ENCODE measurements at regions not wholly inside any gene's neighbourhood (a gene's known extent, or its start where the extent isn't known, plus 50 kb on each side); places are given as distances from the start of the nearest gene placed in this dataset.

DNA sequence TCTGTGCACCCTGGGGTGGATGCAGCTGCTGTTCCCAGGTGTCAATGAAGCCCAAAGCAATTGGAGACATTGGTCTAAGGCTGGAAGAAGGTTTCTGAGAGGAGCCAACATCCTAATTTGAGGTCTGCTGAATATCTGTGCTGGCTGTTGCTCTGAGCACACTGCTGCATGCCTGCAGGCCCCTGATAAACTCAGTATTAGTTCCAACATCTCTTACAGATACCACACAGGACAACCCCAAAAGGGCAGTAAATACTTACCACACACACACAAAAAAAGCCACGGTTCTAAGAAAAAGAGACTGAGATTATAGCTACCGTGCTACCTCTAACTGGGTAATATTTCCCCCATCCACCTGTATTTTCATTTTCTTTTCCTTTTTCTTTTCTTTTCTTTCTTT, 164.3 kb upstream of the SOX4 start:
- no peak for DNase-seq

GRCh38 chr6:21431526-21431925, 162.0 kb upstream of the SOX4 start:
- DNase-seq, result no peak

GRCh38 chr6:21436625-21437024, 156.9 kb upstream of the SOX4 start:
- DNase-seq, result no peak

GRCh38 chr6:21437581-21437980, 156.0 kb upstream of the SOX4 start:
- DNase-seq, result no peak

DNA sequence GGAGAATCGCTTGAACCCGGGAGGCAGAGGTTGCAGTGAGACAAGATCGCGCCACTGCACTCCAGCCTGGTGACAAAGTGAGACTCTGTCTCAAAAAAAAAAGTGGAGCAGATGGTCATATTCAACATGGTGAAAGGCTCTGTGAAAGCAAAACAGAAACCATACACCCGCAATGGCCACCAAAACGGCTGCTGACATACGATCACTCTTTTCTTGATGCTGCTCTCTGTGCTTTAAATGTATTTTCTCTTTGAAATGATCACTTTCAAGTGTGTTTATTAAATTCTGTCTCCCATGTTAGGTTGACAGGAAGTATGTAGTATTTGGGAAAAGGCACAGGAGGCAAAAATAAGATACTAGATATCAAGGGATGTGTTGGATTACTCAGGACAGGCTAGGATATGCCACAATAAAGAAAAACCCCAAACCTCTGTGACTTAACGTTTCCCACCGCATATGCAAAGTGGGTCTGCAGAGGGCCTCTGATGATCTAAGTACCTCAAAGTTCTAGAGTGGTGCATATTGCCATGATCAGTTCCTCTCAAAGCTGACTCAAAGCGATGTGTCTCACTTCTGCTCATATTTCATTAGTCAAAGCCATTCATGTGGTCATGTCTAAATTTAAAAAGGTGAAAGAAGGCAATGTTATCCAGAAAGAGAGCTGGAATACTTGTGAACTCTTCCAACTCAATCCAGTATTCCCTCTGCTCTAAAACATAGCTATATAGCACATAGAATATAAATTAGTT, 155.1 kb upstream of the SOX4 start:
- no peak for DNase-seq

GRCh38 chr6:21438986-21439352, 154.6 kb upstream of the SOX4 start:
- DNase-seq, result peak in 1 of 2 donors; percentile 28

DNA sequence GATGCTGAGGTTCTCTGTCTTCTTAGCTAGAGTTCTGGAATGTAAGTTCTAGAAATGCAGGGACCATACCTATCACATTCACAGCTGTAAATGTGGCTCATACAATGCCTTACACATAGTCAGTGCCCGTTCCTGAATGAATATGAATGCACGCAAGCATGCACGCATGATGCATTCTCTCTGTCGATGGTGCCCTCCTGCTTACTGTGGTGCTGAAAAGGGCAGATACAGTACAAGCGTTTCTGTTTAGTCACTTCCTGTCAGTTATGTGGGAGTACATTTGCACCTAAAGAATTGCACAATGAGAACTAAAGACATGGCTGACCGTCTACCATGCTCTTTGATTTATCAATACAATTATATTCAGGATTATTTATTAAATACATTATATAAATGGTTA, 152.2 kb upstream of the SOX4 start:
- DNase-seq, result peak in 1 of 2 donors; percentile 2

- DNase-seq, result no peak
Observed at GRCh38 chr6:21442874-21443273, 150.7 kb upstream of the SOX4 start.

DNA sequence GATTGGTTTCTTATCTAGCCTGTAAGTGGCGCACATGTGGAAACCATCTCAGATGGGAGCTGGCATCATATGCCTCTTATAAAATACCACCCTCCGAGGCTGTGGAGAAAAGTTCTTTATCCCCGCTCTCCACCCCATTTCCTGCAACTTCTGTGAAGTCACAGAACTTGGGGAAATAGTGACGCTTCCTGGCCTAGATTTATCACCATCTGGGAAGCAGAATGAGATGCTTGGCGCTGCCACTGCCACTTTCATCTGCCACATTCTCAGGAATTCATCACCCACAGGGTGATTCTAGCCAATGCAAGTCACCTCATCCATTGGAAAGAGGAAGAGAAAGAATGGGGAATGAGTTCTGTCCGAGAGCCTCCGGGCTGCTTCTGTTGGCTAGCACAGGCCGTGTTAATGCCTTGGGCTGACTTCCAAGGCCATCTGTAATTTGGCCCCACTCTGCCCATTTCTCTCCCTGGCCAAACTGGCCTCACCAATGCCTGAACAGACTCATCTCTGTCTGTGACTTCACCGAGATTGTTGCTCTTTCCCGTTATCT, 148.8 kb upstream of the SOX4 start:
- DNase-seq, result no peak

- no peak for DNase-seq
Observed at GRCh38 chr6:21447987-21448386, 145.6 kb upstream of the SOX4 start.

DNA sequence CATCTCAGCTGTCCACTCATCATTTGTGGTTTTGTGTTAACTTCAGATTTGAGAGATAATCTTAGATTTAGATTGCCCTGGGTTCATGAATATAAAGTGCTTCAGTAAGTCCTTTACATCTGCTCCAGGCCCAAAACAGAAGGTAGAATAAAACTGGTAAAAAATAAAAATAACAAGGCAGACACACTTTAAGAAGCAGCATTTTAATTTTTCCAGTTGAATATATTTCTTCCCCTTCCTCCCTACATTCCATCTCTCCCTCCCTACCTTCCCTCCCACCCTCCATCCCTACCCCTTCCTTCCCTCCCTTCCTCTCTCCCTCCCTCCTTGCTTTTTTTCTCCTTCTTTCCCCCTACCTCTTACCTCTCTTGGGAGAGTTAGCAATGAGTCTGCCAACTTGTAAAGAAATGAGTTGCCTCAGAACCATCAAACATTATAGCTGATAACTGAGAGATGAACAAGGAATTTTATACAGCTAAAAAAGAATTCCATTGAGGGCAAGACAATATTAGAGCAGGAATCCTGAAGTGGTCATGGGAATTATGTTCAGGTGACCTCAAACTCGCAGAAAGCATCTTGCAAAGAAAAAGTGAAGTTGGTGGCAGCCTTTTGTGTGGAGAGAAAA, 145.0 kb upstream of the SOX4 start:
- no peak for DNase-seq

DNA sequence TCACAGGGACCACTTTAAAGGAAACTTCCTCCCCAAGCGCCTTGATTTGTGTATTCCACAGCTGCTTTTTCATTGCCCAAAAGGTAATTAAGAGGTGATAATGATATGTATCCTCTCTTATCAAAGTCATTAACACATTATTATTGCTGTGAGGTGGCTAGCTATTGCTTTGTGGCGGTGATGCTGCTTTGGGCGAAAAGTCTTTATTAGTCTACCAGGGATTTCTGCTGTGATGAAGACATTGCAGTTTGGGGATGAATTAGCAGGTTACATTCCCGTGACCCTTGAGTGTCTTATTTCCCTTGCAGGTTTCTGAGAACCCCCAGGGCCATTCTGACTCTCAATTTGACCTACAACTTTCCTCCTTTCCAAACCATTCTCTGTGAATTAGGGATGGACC, 143.4 kb upstream of the SOX4 start:
- no peak for DNase-seq

DNA sequence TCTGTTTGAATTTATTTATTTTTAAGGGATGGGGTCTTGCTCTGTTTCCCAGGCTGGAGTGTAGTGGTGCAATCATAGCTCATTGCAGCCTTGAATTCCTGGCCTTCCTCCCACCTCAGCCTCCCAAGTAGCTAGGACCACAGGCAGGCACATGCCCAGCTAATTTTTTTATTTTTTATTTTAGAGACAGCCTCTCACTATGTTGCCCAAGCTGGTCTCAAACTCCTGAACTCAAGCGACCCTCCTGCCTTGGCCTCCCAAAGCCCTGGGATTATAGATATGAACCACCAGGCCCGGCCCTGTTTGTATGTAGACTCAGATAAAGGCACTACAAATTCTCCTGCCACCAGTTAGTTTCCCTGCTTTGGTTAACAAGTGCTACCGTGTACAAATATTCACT, 142.9 kb upstream of the SOX4 start:
- no peak for DNase-seq

DNA sequence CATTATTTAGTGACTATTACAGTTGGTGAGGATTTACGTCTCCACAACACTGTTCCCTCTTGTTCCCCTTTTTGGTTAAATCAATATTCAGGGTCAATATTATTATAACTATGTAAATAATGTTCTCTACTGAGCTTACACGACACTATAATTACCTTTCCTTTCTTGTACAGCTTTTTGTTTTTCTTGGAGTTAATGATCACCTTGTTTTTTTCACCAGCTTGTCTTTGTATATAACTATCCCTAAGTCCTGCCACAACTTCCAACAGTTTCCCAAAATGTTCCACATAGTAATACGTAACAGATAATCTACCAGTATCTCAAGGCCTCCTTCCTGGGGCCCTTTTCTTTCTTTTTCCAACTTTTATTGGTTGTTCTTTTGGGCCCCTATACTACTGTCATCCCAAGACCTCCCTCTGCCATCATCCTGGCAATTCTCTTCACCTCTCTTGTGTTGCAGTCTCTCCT, 142.0 kb upstream of the SOX4 start:
- no peak for DNase-seq

DNA sequence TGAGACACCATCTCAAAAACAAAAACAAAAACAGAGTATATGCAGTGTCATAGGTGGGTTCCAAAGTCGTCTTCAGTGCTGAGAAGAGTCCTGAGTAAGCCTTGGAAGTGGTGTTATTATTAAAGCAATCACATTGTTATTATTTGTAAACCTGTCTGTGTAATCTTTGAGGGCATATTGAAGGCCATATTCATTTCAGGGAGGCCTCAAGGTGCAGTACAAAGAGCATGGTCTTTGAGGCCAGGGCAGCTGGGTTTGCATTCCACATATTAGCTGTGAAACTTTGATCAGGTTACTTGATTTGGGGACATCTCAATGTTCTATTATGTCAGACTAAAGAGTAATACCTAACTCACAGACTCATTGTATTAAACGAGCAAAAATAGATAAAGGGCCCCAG, 139.3 kb upstream of the SOX4 start:
- no peak for DNase-seq

GRCh38 chr6:21455071-21455470, 138.5 kb upstream of the SOX4 start:
- no peak for DNase-seq

DNA sequence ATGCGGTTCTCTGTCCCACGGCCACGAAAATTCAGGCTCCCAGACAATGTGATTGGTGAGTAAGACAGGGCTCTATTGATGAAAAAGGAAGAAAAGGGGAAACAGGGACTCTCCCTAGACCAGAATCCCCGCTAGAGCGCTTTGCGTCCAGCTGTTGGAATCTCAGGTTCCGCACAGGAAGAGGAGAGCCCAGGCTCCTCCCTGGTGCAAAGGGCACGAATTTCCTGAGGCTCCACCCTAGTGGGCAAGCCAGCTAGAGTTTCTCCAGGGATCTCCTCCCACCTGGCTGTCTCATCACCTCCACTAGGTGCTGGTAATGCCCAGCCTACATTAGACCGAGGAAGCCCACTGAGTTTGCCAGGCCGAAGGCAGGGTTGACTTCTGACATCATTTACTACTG, 135.9 kb upstream of the SOX4 start:
- no peak for DNase-seq

GRCh38 chr6:21459641-21460040, 133.9 kb upstream of the SOX4 start:
- no peak for DNase-seq

DNA sequence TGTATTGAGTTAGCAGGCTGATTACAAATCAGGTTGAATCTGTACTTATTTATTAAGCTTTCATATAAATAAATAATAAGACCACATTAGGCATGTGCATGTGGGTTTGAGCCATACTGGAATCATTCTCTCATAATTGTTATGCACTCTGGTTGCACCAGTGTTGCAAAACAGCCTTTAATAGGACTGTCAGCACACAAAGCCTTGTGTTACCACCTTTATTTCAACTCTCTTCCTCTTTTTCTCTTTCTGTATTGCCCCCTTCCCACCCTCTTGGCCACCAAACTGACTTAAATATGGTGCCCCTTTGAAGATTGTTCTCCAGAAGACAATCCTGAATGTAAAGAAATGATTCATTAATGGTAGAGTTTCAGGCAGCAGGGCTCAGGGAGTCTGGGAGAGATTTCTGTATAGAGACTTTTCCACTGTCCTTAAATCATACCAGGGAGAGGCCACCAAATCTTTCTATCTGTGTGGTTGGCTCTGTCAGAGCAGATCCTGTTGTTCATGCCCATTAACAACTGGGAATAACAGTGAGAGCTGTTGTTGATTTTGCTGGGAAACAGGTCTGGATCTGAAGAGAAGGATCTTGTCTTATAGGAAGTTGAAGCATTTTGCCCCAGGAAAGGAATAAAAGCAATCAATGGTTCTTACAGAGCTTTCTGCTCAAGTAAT, 131.6 kb upstream of the SOX4 start:
- DNase-seq, result no peak

- no peak for DNase-seq
Observed at GRCh38 chr6:21462519-21462852, 131.1 kb upstream of the SOX4 start.

DNA sequence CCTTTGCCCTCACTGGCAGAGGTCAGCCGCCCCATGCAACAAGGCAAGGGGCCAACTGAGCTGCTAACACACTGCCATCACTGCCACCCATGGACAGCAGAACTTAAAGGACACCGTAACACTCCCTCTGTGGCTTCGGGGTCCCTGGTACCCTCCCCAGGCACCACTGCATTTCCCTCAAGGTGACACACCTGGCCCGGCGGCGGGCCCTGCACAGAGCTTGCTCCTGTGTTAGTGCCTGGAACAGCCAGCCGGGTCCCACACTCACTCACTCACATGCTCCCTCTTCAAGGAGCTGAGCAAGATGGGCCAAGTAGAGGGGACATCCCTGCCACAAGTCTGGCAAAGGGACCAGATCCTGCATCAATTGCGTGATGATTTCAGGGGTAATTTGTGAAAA, 126.5 kb upstream of the SOX4 start:
- DNase-seq, result no peak

DNA sequence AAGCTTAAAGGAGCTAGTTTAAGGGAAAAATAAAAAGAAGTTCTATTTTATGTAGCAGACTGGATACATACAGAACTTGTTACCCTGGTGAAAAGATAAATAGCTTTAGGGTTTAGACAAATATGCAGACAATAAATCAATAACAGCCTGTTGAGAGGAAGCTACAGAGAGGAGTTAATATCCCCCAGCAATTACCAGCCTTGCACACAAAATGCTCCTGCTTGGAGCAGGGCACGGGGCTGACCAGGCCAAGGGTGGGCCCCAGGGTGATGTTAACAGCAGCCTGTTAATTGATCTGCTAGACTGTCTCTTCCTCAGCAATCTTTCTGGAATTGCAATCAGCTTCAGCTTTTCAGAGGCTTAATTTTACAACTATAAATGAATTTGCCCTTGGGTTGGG, 125.1 kb upstream of the SOX4 start:
- no peak for DNase-seq

DNA sequence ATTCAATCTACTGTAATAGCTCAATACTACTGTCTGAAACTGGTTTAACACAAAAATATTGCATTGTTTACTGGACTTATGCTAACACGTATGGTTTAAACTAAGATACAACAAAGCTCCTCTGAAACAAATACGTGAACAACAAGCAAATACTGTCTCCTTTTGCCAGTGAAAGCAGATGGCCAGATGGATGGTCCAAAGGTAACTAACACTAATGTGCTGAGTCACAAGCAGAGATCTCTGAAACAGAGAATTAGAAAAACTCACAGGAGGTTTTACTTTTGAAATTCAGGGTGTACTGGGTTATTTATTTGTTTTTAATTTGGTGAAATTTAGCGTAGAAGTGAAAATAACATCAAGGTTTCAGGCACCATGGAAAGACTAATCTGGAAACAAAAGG, 124.3 kb upstream of the SOX4 start:
- DNase-seq, result no peak

GRCh38 chr6:21476112-21476511, 117.4 kb upstream of the SOX4 start:
- no peak for DNase-seq

Data from bone marrow (tissue), 2 donors.